ENCODE measurements at regions not wholly inside any gene's neighbourhood (a gene's known extent, or its start where the extent isn't known, plus 50 kb on each side); places are given as distances from the start of the nearest gene placed in this dataset.

DNA sequence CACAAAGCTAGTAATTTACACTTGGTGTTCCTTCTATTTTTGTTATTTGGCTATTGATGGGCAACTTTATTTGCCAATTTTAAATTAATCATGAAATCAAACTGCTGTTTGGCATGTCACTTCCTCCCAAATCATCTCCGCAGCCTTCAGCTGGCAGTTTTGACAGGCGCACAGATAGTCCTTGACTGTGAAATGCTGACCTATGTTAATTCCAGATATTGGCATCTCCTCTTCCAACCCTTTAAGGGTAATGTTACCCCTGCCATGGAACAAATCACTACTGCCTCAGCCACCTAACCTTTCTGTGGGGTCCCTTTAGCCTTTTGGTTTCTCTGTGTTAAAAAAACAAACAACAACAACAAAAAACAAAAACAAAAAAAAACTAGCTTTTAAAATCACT lies 182.4 kb upstream of the TANK start:
- TF ChIP-seq CTCF (IDR thresholded peaks at IDR 0.05; ENCODE audit: insufficient read depth, low read length): no peak
- no peak for TF ChIP-seq POLR2AphosphoS5 (IDR thresholded peaks at IDR 0.05; ENCODE audit: low read depth)
